ENCODE measurements at regions not wholly inside any gene's neighbourhood (a gene's known extent, or its start where the extent isn't known, plus 50 kb on each side); places are given as distances from the start of the nearest gene placed in this dataset.

DNA sequence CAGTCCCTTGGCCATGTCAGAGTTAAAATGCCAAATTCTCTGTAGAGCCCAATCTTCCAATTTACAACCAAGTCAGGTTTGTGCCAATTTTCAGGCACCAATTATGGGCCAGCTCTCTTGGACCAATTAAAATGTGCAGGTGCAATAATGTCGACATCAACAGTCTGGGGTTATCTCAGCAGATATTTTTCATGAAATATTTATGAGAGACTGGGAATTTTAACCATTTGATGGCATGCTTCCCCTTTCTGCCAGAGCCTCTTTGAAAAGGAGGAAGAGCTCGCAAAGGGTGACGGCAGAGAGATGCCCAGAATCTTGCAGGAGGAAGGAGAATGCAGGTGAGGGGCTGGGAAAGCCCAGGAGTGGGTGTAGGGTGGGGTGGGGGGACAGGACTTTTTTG, 100.8 kb upstream of the SYT13 start:
- WGBS, 3 donors = 63 to 70% (median 65%) methylated on average over 3 of the region's 3 CpGs

DNA sequence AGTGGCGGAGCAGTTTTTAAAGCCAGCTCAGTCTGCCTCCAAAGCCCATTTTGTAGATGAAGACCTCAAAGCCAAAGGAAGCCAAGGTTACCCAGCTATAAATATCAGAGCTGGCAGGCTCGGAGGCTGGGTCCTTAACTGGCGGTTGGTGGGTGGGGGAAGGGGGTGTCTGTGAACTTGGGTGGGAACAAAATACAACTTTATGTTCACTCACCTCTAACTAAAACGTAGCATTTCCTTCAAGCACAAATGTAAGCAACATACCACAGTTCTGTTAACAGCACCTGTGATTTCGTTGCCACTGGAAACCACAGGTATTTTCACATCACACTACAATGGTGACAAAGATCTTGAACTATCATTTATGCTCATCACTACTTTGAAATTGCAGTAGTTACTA, 99.7 kb upstream of the SYT13 start:
- DNase-seq = no peak
- TF ChIP-seq, protein P1, sequence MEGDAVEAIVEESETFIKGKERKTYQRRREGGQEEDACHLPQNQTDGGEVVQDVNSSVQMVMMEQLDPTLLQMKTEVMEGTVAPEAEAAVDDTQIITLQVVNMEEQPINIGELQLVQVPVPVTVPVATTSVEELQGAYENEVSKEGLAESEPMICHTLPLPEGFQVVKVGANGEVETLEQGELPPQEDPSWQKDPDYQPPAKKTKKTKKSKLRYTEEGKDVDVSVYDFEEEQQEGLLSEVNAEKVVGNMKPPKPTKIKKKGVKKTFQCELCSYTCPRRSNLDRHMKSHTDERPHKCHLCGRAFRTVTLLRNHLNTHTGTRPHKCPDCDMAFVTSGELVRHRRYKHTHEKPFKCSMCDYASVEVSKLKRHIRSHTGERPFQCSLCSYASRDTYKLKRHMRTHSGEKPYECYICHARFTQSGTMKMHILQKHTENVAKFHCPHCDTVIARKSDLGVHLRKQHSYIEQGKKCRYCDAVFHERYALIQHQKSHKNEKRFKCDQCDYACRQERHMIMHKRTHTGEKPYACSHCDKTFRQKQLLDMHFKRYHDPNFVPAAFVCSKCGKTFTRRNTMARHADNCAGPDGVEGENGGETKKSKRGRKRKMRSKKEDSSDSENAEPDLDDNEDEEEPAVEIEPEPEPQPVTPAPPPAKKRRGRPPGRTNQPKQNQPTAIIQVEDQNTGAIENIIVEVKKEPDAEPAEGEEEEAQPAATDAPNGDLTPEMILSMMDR (IDR thresholded peaks at IDR 0.05) = no peak
- TF ChIP-seq POLR2A (IDR thresholded peaks at IDR 0.05) (no peak), EP300 (IDR thresholded peaks at IDR 0.05) (no peak)
- Histone ChIP-seq H3K4me3 (no peak overlapping the region), H3K27ac (no peak overlapping the region), H3K36me3 (no peaks in the 10 kb centered on the region), H3K27me3 (no peaks in the 10 kb centered on the region), H3K9me3 (no peaks in the 10 kb centered on the region), H3K4me1 (ENCODE audit: insufficient read depth) (peaks cover 9% of the 10 kb centered on the region)
- intact Hi-C loops (cut with DNase I) = loop anchor here in 1 of 4 donors (10.0 kb wide), 1 partner anchor 269 kb away; no protein-coding TSS in a partner anchor
- 79 to 84% (median 84%) methylated on average over 5 of the region's 5 CpGs for WGBS, 3 donors

More for the DNA sequence above, 100.8 kb upstream of the SYT13 start:
- Histone ChIP-seq H3K4me1 (ENCODE audit: insufficient read depth) (peaks cover 19% of the 10 kb centered on the region), H3K27me3 (no peaks in the 10 kb centered on the region), H3K36me3 (no peaks in the 10 kb centered on the region), H3K4me3 (no peak overlapping the region), H3K27ac (no peak overlapping the region), H3K9me3 (no peaks in the 10 kb centered on the region)
- TF ChIP-seq, protein P1 (IDR thresholded peaks at IDR 0.05) = no peak
- TF ChIP-seq POLR2A (IDR thresholded peaks at IDR 0.05) = no peak
- intact Hi-C loops (cut with DNase I) = loop anchor here in 1 of 4 donors (10.0 kb wide), 1 partner anchor 268 kb away; no protein-coding TSS in a partner anchor
- no peak for DNase-seq

DNA sequence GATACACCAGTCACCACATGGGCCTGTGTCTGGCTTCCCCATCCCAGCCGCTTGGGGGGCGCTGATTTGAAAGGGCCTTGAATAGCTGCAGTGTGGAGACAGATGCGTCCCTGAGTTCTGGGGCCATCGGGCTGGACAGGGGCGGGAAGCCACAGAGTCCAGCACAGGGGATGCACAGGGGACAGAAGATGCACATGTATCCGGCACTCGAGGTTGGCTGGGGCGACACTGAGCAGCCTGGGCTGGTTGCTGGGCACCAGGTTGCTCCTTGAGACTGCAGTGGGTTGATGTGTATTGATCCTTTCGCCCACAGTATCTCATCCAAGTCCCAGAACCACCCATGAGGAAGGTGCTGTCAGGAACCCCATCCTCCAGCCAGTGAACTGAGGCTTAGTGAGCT, 99.3 kb upstream of the SYT13 start:
- intact Hi-C loops (cut with DNase I) = loop anchor here in 1 of 4 donors (10.0 kb wide), 1 partner anchor 269 kb away; no protein-coding TSS in a partner anchor
- DNase-seq = peak in 1 of 5 donors; percentile 5
- WGBS, 3 donors = 93 to 96% (median 95%) methylated on average over 9 of the region's 9 CpGs
- no peak for TF ChIP-seq EP300 (IDR thresholded peaks at IDR 0.05)
- TF ChIP-seq POLR2A (IDR thresholded peaks at IDR 0.05) = no peak
- TF ChIP-seq, protein P1 (IDR thresholded peaks at IDR 0.05) = no peak
- Histone ChIP-seq H3K36me3 (no peaks in the 10 kb centered on the region), H3K4me3 (no peak overlapping the region), H3K4me1 (ENCODE audit: insufficient read depth) (peaks cover 9% of the 10 kb centered on the region), H3K27ac (no peak overlapping the region), H3K27me3 (no peaks in the 10 kb centered on the region), H3K9me3 (no peaks in the 10 kb centered on the region)

DNA sequence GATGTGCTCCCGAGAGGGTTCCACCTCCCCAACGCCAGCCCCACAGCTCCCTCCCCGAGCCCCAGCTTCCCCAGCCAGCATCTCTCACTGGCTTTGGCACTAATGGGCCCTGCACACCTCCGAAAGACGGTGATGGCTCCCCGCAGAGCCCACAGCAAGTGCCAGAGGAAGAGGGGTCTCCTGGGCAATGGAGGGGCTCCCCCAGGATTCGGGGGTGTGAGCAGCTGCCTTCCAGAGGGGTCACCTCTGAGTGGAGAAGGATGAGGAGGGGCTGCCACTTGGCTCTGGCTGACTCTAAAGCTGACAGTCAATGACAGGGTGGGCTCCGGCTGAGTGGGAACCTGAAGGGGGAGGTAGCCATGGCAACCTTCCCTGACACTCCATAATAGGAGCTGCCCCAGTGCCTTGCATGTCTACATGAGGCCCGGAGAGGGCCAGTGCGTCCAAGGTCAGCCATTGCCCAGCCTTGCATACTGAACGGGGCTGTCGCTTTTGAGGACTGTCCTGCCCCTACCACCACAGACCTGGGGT, 98.6 kb upstream of the SYT13 start:
- H3K27ac ChIP-seq = no peak overlapping the region
- peaks cover 8% of the 10 kb centered on the region for H3K4me1 ChIP-seq (ENCODE audit: insufficient read depth)
- intact Hi-C loops (cut with DNase I) = loop anchor here in 1 of 4 donors (10.0 kb wide), 1 partner anchor 270 kb away; no protein-coding TSS in a partner anchor
- H3K9me3 ChIP-seq = no peaks in the 10 kb centered on the region
- H3K4me3 ChIP-seq = no peak overlapping the region
- no peaks in the 10 kb centered on the region for H3K27me3 ChIP-seq
- WGBS, 3 donors = 64 to 76% (median 71%) methylated on average over 12 of the region's 12 CpGs
- peak in 1 of 5 donors; percentile 1 for DNase-seq
- no peak for TF ChIP-seq POLR2A (IDR thresholded peaks at IDR 0.05)
- no peak for TF ChIP-seq EP300 (IDR thresholded peaks at IDR 0.05)
- TF ChIP-seq, protein P1 (IDR thresholded peaks at IDR 0.05) = no peak
- no peaks in the 10 kb centered on the region for H3K36me3 ChIP-seq
